Medulla oblongata (tissue), 1 donor: ENCODE measurements at regions not wholly inside any gene's neighbourhood (a gene's known extent, or its start where the extent isn't known, plus 50 kb on each side); places are given as distances from the start of the nearest gene placed in this dataset.

Experiments used
- DNase-seq: peaks from one replicate; pipeline ENCODE4 v3.0.0-alpha.2; 2015; ENCODE audit errors: extremely low spot score

GRCh38 chr10:63708421-63708820 is 187.2 kb downstream of the REEP3 start:
- DNase-seq = no peak

- DNase-seq = no peak
These were observed 189.5 kb downstream of the REEP3 start for GRCh38 chr10:63710703-63711102.

GRCh38 chr10:63711361-63711760 is 190.2 kb downstream of the REEP3 start:
- no peak for DNase-seq

GRCh38 chr10:63711867-63712716 is 190.9 kb downstream of the REEP3 start:
- peak; percentile 88 for DNase-seq

- DNase-seq = peak; percentile 27
These were observed 191.5 kb downstream of the REEP3 start for GRCh38 chr10:63712717-63713115.

- peak; percentile 79 for DNase-seq
These were observed 192.3 kb downstream of the REEP3 start for GRCh38 chr10:63713191-63714144.

GRCh38 chr10:63716016-63716580 is 194.9 kb downstream of the REEP3 start:
- peak; percentile 40 for DNase-seq

GRCh38 chr10:63717027-63717715 is 196.0 kb downstream of the REEP3 start:
- no peak for DNase-seq

GRCh38 chr10:63718006-63718405 is 196.8 kb downstream of the REEP3 start:
- no peak for DNase-seq

- DNase-seq = no peak
These were observed 197.2 kb downstream of the REEP3 start for GRCh38 chr10:63718421-63718820.

GRCh38 chr10:63719226-63719856 is 198.1 kb downstream of the REEP3 start:
- no peak for DNase-seq

- peak; percentile 65 for DNase-seq
These were observed 198.9 kb downstream of the REEP3 start for GRCh38 chr10:63720072-63720537.

- DNase-seq = peak; percentile 33
These were observed 199.5 kb downstream of the REEP3 start for GRCh38 chr10:63720676-63721075.

- peak; percentile 56 for DNase-seq
These were observed 201.3 kb downstream of the REEP3 start for GRCh38 chr10:63722537-63722936.

GRCh38 chr10:63723320-63723719 is 202.1 kb downstream of the REEP3 start:
- no peak for DNase-seq

- no peak for DNase-seq
These were observed 202.5 kb downstream of the REEP3 start for GRCh38 chr10:63723741-63724140.

- no peak for DNase-seq
These were observed 203.7 kb downstream of the REEP3 start for GRCh38 chr10:63724922-63725321.

- DNase-seq = no peak
These were observed 205.7 kb downstream of the REEP3 start for GRCh38 chr10:63726867-63727266.

- no peak for DNase-seq
These were observed 206.4 kb downstream of the REEP3 start for GRCh38 chr10:63727636-63728035.

GRCh38 chr10:63735305-63735704 is 214.1 kb downstream of the REEP3 start:
- no peak for DNase-seq

GRCh38 chr10:63738410-63738809 is 217.2 kb downstream of the REEP3 start:
- peak; percentile 9 for DNase-seq
